GM21576 (cell line): ENCODE measurements at regions not wholly inside any gene's neighbourhood (a gene's known extent, or its start where the extent isn't known, plus 50 kb on each side); places are given as distances from the start of the nearest gene placed in this dataset.

Source experiments
- ATAC-seq: cut with Tn5 transposase; IDR thresholded peaks from one replicate; pipeline ENCODE4 v1.9.1; 2021; ENCODE audit warnings: mild to moderate bottlenecking, moderate library complexity; ENCODE audit not compliant: unreplicated experiment

DNA sequence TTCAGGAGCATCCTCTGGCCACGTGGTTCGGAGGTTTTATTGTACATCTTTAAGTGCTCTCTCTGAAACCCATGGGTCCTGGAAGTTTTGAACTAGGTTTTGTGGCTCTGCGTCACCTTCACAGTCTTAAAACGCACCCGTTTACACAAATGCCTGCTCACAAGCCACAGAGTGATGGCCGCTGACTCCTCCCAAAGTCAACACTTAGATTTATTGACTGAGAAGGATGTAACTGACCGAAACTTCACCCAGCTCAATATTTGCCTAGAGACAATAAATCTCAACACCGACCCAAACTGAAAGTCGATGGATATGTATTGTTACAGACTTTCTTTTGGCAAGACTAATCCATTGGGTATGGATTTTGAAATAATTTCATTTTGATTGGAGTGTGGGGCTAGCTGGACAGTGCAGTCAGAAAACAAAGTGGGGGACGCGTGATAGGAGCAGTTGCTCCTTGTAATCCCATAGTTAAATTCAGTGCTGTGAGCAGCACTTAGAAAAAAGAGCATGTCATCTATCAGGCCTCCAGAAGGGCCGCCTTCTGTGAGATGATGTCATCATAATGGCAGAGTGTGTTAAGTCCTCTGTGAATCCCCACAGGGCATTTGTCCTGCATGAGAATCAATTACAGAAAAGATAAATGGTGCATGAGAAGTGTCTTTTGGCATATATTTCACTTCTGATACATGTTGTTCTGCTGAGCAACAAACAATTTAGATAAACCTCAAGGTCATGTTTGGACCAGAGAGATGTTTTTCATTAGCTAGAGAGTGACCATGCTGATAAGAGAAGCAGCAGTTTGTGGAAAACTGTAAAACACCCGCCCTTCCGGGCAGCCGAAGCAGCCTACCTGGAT lies 183.7 kb downstream of the INO80D start:
- ATAC-seq, result no peak

DNA sequence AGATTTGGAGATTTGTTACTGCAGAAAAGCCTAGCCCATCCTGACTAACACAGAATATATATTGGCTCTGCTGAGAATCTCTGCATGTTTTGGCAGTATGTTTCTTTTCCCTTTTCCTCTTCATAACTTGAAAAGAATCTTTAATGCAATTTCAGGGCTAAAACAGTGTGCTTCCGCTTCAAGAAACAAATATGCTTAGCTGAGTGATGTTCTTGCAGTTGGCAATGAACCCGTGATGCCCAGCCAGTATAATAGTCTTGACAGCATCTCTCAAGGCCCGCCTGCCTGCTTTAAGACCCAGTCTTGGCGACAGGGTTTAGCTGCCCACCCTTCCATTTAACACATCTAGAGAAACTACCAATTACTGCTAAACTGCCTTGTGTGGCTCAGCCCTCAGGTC lies 184.5 kb downstream of the INO80D start:
- ATAC-seq, result no peak

DNA sequence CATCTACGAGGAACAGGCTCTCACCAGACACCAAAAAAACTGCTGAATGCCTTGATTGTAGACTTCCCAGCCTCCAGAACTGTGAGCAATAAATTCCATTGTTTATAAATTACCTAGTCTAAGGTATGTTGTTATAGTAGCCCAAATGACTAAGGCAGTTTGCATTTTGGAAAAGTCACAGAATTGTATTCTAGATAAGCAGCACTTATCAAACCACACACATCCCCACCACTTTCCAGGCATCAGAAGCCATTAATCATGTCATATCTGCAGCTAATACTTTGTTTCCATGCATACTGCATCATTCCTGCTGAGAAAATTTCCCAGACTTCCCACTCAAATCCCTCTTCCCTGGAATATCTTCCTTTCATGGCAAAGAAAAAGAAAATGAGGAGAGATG lies 187.2 kb downstream of the INO80D start:
- no peak for ATAC-seq

DNA sequence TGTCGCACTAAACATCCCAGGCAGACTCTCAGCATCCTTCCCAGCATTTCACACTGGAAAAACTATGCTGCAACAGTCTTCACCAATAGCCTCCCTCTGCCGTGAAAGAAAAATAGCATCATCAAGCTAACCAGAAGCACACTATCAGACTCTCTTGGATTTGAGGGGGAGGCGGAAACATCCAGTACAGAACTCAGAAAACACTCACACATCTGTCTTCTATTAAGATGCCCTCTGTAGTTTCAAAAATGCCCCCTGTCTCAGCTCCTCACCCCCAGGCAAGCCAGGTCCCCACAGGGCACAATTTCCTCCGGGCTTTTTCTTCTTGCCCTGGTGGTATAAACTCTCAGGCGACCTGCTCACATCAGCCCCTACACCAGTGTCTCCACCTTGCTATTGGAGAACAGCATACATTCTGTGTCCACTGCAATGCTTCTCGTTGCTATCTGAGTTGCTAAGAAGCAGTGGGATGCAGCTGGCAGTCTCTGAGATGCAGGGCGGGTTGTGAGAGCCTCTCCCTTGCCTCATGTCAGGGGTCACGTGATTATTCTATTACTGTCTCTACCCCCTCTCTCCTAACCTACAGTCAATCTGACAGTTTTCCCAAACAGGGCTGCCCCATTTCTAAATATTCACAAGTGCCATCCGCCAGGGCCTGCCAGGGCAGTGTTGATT lies 189.9 kb downstream of the INO80D start:
- no peak for ATAC-seq

DNA sequence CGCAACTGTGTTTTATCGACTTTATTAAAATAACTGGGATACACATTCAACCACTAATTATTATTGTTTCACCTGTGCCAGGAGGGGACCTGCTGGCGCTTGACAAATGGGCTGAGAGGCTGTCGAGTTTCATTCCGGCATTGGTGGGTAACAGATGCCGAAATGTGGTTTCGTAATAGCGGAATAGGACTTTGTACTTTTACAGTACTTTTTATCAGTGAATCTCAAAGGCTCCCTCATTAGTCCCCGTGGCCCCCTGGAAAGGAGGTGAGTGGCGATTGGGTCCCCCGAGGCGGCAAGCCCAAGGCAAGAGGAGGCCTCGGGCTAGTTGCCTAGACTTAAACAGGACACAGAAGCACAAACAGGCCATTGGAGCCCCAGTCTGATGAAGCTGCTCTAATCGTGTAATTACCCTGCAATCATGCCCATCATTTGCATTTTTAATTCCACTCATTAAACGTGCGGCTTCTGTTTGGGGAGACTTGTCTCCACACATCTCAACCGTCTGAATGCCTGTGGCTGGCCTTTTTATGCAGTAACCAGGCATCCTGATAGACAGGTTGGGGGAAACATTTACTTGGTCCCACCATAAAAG lies 193.2 kb downstream of the INO80D start:
- ATAC-seq, result no peak

DNA sequence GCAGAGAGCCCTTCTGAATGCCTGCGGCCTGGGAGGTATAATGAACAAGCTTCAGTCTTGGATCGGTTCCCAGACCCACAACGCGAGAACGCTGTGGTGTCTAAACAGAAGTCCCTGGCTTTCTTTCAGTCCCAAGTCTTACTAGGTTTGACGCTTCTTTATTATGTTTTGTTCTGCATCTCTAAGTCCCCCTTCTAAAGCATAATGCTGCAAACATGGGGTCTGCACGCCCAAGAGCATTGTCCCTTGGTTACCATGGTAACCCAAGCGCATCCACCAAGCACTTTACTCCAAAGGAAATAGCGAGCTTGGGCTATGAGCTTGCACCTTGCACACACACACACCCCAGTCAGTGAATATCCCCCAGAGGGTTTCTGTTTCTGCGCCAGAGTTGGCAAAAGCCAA lies 193.7 kb downstream of the INO80D start:
- ATAC-seq, result no peak

- ATAC-seq, result no peak
Observed at GRCh38 chr2:205889114-205889513, 196.9 kb downstream of the INO80D start.

GRCh38 chr2:205887637-205888036 lies 198.3 kb downstream of the INO80D start:
- ATAC-seq, result no peak

- ATAC-seq, result no peak
Observed at GRCh38 chr2:205885492-205886099, 200.4 kb downstream of the INO80D start.

DNA sequence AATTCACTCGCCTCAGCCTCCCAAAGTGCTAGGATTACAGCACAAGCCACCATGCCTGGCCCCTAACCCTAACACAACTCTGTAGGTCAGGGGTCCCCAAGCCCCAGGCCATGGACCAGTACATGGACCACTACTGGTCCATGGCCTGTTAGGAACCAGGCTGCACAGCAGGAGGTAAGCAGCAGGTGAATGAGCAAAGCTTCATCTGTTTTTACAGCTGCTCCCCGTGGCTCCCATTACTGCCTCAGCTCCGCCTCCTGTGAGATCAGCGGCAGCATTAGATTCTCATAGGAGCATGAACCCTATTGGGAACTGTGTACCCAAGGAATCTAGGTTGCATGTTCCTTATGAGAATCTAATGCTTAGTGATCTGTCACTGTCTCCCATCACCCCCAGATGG lies 201.7 kb downstream of the NRP2 start:
- ATAC-seq, result no peak

- ATAC-seq, result no peak
Observed at GRCh38 chr2:205882806-205883425, 200.6 kb downstream of the NRP2 start.

GRCh38 chr2:205880048-205880447 lies 197.7 kb downstream of the NRP2 start:
- ATAC-seq, result no peak

DNA sequence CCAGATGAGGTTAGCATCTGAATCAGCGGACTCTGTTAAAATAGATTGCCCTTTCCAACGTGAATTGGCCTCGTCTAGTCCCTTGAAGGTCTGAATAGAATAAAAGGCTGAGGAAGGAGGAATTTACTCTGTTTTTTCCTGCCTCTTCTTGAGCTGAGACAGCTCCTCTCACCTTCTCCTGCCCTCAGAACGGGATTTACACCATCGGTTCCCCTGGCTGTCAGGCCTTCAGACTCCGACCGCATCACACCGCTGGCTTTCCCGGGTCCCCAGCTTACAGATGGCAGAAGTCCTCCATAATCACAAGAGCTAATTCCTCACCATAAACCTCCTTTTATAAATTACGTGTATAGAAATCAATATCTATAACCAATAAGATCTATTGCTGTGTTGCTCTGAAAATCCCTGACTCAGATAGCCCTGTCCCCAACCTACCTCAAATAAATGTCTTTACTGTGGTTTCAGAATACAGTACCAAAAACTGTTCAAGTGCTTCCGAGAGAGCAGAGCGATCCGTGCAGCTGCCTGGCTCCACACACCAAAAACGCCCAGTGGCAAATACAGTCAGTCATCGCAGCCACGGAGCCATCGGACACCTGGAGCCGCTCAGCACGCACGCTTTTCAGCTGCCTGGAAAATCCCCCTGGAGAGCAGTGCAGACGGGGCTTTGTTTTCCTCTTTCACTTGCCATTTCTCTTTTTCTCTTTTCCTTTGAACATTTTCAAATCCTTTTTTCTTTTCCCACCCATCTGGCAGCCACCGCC lies 196.9 kb downstream of the NRP2 start:
- no peak for ATAC-seq

DNA sequence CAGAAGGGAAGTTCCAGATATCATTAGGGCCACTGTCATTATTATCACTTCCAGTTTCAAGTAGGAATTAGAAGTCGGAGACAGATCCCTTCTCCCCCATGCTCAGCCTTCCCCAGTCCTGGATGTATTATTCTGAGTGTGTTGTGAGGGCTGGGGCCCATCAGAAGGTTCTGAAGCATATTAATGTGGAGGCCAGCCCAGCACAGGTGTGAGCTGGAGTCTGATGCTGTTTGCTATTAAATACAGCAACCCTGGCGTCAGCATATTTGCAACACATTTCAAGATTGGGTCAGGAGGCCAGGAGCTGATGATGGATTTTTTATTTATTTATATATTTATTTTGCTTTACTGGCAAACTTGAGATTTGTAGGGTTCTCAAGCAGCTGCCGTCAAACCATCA lies 195.2 kb downstream of the NRP2 start:
- ATAC-seq, result no peak

GRCh38 chr2:205876127-205876526 lies 193.8 kb downstream of the NRP2 start:
- no peak for ATAC-seq

GRCh38 chr2:205872716-205873115 lies 190.4 kb downstream of the NRP2 start:
- ATAC-seq, result no peak

DNA sequence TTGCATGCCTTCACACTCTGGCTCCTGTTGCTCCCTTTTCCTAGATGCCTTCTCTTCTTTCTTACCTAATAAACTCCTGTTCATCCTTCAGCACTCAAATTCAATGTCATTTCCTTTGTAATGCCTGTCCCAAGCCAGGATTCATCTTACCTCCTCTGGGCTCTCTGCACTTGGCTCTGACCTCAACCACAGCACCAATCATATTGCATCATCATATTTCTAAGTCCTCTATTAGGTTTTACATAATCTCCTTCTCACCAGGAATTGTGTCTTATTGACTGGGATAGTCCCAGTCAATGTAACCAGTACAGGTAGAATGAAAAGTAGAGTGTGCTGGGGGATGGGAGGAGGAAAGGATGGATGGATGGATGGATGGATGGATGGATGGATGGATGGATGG lies 187.1 kb downstream of the NRP2 start:
- ATAC-seq, result no peak

- ATAC-seq, result peak; percentile 80
Observed at GRCh38 chr2:205868773-205869333, 186.6 kb downstream of the NRP2 start.

GRCh38 chr2:205868053-205868452 lies 185.8 kb downstream of the NRP2 start:
- ATAC-seq, result no peak

GRCh38 chr2:205867371-205867770 lies 185.1 kb downstream of the NRP2 start:
- no peak for ATAC-seq
